GM12872 (cell line): ENCODE measurements at regions not wholly inside any gene's neighbourhood (a gene's known extent, or its start where the extent isn't known, plus 50 kb on each side); places are given as distances from the start of the nearest gene placed in this dataset.
A peak's percentile ranks its signal among the peaks of the same experiment; 100 is the strongest.

Source experiments
- TF ChIP-seq, protein P1 (sequence below): IDR thresholded peaks from 3 replicates; pipeline ENCODE4 v1.5.1; 2011; ENCODE audit warnings: low read depth, mild to moderate bottlenecking, low read length, moderate library complexity; ENCODE audit not compliant: insufficient read depth

DNA sequence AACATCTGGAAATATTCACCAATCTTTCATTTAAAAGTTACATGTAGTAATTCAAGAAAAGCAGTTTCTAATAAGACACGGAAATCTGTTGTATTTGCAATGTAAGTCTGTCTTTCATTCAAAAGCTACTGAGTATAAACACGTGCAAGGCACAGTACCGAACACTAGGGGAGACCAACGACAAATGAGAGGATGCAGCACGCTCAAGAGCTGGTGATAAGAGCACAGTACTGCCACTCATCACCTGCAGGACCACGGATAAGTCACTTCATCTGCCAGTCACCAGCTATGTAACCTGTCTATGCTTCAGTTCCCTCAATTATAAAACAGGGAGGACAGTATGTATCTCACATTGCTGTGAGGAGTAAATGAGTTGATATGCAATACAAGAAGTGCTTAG is 67.1 kb downstream of the CLEC18A start:
- TF ChIP-seq, protein P1, sequence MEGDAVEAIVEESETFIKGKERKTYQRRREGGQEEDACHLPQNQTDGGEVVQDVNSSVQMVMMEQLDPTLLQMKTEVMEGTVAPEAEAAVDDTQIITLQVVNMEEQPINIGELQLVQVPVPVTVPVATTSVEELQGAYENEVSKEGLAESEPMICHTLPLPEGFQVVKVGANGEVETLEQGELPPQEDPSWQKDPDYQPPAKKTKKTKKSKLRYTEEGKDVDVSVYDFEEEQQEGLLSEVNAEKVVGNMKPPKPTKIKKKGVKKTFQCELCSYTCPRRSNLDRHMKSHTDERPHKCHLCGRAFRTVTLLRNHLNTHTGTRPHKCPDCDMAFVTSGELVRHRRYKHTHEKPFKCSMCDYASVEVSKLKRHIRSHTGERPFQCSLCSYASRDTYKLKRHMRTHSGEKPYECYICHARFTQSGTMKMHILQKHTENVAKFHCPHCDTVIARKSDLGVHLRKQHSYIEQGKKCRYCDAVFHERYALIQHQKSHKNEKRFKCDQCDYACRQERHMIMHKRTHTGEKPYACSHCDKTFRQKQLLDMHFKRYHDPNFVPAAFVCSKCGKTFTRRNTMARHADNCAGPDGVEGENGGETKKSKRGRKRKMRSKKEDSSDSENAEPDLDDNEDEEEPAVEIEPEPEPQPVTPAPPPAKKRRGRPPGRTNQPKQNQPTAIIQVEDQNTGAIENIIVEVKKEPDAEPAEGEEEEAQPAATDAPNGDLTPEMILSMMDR: peak; percentile 54
